Testis (tissue), 2 donors: ENCODE measurements at regions not wholly inside any gene's neighbourhood (a gene's known extent, or its start where the extent isn't known, plus 50 kb on each side); places are given as distances from the start of the nearest gene placed in this dataset.

Source experiments
- DNase-seq: peaks from one replicate; pipeline ENCODE4 v3.0.0-alpha.2; 2019
- H3K27ac ChIP-seq, 2 donors: fragments of 200-600 bp; sonication (generic); one replicate each; pipeline ENCODE4 v1.5.1; 2019
- H3K27me3 ChIP-seq: fragments of 200-600 bp; sonication (generic); one replicate; pipeline ENCODE4 v1.5.1; 2019
- H3K36me3 ChIP-seq: fragments of 200-600 bp; sonication (generic); one replicate; pipeline ENCODE4 v1.5.1; 2017; ENCODE audit warnings: low read depth; ENCODE audit errors: missing control alignments
- H3K4me1 ChIP-seq: fragments of 200-600 bp; sonication (generic); one replicate; pipeline ENCODE4 v1.5.1; 2019
- H3K4me3 ChIP-seq, 2 donors: fragments of 200-600 bp; sonication (generic); one replicate each; pipeline ENCODE4 v1.5.1; 2017 to 2019
- H3K9me3 ChIP-seq: fragments of 200-600 bp; sonication (generic); one replicate; pipeline ENCODE4 v1.5.1; 2017
- POLR2A ChIP-seq: fragments of 450-650 bp; IDR thresholded peaks from one replicate; pipeline ENCODE4 v1.6.1; 2017; ENCODE audit warnings: antibody characterized with exemption, mild to moderate bottlenecking, moderate library complexity
- WGBS, 2 donors: methylation state at CpG; one replicate each; pipeline ENCODE4 v1.1.5; 2018; 5-methylcytosine and 5-hydroxymethylcytosine counted together
- intact Hi-C: fragments of 100-400 bp; cut with DNase I; formaldehyde crosslinking; loops from one replicate; pipeline ENCODE4 v1.15.1; 2023; ENCODE audit warnings: low total_unique reads
- TF ChIP-seq, protein P1 (sequence below), 3 experiments: fragments of 450-650 bp in 2 of 3; fragments of 200-600 bp in 1 of 3; sonication (generic) in 1 of 3; IDR thresholded peaks; one replicate each; pipeline ENCODE4 v1.5.1; 2016 to 2019; ENCODE audit warnings: antibody characterized with exemption in 3 of 3, mild to moderate bottlenecking in 2 of 3, moderate library complexity in 1 of 3

GRCh38 chr7:31421607-31422006 lies 81.1 kb upstream of the NEUROD6 start:
- 85 to 87% methylated on average over 2 of the region's 2 CpGs for WGBS, 2 donors
- Histone ChIP-seq H3K4me3 (no peak overlapping the region), H3K27me3 (no peaks in the 10 kb centered on the region), H3K4me1 (no peaks in the 10 kb centered on the region), H3K36me3 (no peaks in the 10 kb centered on the region), H3K27ac (no peak overlapping the region), H3K9me3 (no peaks in the 10 kb centered on the region)
- no peak for TF ChIP-seq POLR2A
- TF ChIP-seq, protein P1, sequence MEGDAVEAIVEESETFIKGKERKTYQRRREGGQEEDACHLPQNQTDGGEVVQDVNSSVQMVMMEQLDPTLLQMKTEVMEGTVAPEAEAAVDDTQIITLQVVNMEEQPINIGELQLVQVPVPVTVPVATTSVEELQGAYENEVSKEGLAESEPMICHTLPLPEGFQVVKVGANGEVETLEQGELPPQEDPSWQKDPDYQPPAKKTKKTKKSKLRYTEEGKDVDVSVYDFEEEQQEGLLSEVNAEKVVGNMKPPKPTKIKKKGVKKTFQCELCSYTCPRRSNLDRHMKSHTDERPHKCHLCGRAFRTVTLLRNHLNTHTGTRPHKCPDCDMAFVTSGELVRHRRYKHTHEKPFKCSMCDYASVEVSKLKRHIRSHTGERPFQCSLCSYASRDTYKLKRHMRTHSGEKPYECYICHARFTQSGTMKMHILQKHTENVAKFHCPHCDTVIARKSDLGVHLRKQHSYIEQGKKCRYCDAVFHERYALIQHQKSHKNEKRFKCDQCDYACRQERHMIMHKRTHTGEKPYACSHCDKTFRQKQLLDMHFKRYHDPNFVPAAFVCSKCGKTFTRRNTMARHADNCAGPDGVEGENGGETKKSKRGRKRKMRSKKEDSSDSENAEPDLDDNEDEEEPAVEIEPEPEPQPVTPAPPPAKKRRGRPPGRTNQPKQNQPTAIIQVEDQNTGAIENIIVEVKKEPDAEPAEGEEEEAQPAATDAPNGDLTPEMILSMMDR (IDR thresholded peaks at IDR 0.05), result no peak
- intact Hi-C loops, result no loop called here
- no peak for DNase-seq

DNA sequence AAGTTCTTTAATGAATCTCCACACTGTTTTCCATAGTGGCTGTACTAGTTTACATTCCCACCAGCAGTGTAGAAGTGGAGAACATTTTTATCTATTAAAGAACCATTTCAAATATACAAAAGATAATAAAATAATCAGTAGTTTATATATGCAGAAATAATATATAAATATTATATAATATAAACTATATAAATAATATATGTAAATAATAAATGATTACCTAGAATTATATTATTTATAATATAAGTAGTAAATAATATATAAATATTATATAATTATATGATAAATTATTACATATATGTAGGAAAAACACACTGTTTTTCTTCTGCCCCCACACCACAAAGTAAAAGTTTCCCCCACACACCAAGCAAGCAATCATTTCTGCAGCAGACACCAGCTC lies 83.5 kb upstream of the NEUROD6 start:
- no peak for TF ChIP-seq POLR2A
- TF ChIP-seq, protein P1 (IDR thresholded peaks at IDR 0.05), result no peak
- Histone ChIP-seq H3K27me3 (no peaks in the 10 kb centered on the region), H3K4me1 (no peaks in the 10 kb centered on the region), H3K4me3 (no peak overlapping the region), H3K9me3 (no peaks in the 10 kb centered on the region), H3K27ac (no peak overlapping the region), H3K36me3 (no peaks in the 10 kb centered on the region)
- no peak for DNase-seq
- intact Hi-C loops, result no loop called here

DNA sequence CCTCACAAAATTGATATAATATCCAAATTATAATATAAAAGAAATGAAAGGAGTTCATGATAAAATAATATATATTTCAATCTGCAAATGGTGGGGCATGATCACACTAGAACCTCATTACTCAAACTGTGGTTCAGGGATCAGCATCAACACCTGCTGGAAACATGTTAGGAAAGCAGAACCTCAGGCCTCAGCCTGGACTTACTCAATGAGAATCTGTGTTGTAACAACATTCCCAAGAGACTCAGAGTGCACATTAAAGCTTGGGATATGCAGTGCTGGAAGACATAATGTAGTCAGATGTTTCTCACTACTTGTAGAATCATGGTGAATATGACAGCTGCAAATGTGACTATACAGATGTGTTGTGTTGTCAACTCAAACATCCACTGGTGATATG lies 81.7 kb upstream of the ITPRID1 start:
- H3K27me3 ChIP-seq, result no peaks in the 10 kb centered on the region
- DNase-seq, result no peak
- intact Hi-C loops, result no loop called here

GRCh38 chr7:31432836-31433340 lies 81.0 kb upstream of the ITPRID1 start:
- no peaks in the 10 kb centered on the region for H3K4me1 ChIP-seq
- TF ChIP-seq, protein P1 (IDR thresholded peaks at IDR 0.05), result no peak
- TF ChIP-seq POLR2A, result no peak
- H3K9me3 ChIP-seq, result no peaks in the 10 kb centered on the region
- H3K27me3 ChIP-seq, result no peaks in the 10 kb centered on the region
- 66 to 76% methylated on average over 6 of the region's 6 CpGs for WGBS, 2 donors
- no peak for DNase-seq
- intact Hi-C loops, result no loop called here
- no peak overlapping the region for H3K27ac ChIP-seq
- no peaks in the 10 kb centered on the region for H3K36me3 ChIP-seq
- H3K4me3 ChIP-seq, result no peak overlapping the region

More for the DNA sequence above, 81.7 kb upstream of the ITPRID1 start:
- Histone ChIP-seq H3K27ac (no peak overlapping the region), H3K9me3 (no peaks in the 10 kb centered on the region), H3K36me3 (no peaks in the 10 kb centered on the region), H3K4me3 (no peak overlapping the region), H3K4me1 (no peaks in the 10 kb centered on the region)
- TF ChIP-seq, protein P1 (IDR thresholded peaks at IDR 0.05), result no peak
- TF ChIP-seq POLR2A, result no peak

DNA sequence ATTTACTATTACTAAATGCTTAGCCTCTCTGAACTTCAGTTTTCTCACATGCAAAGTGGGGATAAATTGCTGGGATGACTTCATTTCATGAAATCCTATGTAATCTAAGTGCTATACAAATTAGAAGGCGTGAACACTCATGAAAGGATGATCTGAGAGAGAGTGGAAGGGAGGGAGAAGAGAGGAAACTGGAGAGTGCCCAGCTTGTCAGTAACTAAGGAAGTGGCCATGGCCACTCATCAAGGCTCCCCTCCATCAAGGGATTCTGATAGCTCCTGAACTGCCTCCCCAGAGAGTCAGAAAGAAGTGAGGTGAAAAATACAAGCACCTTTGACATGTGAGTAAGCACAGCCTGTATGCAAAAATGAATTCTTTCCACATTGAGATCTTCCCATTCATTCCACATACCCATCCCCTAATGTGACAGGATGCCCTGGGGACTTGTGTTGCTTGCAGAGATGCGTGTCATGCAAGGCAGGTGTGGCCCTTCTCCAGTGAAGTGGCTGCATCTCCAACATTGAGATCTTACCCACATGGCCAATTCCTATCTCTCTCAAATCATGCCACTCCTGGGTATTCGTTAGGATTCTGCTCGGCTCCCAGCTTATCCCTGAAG lies 76.5 kb upstream of the ITPRID1 start:
- H3K4me1 ChIP-seq, result no peaks in the 10 kb centered on the region
- 86 to 90% methylated on average over 4 of the region's 4 CpGs for WGBS, 2 donors
- intact Hi-C loops, result no loop called here

More for the DNA sequence above, 76.5 kb upstream of the ITPRID1 start:
- H3K36me3 ChIP-seq, result no peaks in the 10 kb centered on the region
- TF ChIP-seq, protein P1 (IDR thresholded peaks at IDR 0.05), result no peak
- no peak for TF ChIP-seq POLR2A
- no peaks in the 10 kb centered on the region for H3K27me3 ChIP-seq
- H3K9me3 ChIP-seq, result no peaks in the 10 kb centered on the region
- H3K4me3 ChIP-seq, result no peak overlapping the region
- DNase-seq, result no peak
- no peak overlapping the region for H3K27ac ChIP-seq
